ENCODE measurements at regions not wholly inside any gene's neighbourhood (a gene's known extent, or its start where the extent isn't known, plus 50 kb on each side); places are given as distances from the start of the nearest gene placed in this dataset.

- TF ChIP-seq POLR2A (IDR thresholded peaks at IDR 0.05), result no peak
- TF ChIP-seq CTCF (IDR thresholded peaks at IDR 0.05), result no peak
These were observed 237.4 kb upstream of the UGT8 start for GRCh38 chr4:114361249-114361648.
